Muscle of leg (tissue), 3 donors: ENCODE measurements at regions not wholly inside any gene's neighbourhood (a gene's known extent, or its start where the extent isn't known, plus 50 kb on each side); places are given as distances from the start of the nearest gene placed in this dataset.

ENCODE experiments used
- DNase-seq: peaks from one replicate; pipeline ENCODE4 v3.0.0; 2013
- H3K27ac ChIP-seq: one replicate; pipeline ENCODE4 v1.5.1; 2013; ENCODE audit warnings: mild to moderate bottlenecking, low read length, control low read depth
- H3K27me3 ChIP-seq: one replicate; pipeline ENCODE4 v1.6.1; 2013; ENCODE audit warnings: low read length; ENCODE audit not compliant: control insufficient read depth, insufficient read depth
- H3K36me3 ChIP-seq: one replicate; pipeline ENCODE4 v1.6.1; 2013; ENCODE audit warnings: low read length; ENCODE audit not compliant: control insufficient read depth, insufficient read depth
- H3K4me1 ChIP-seq: one replicate; pipeline ENCODE4 v1.6.1; 2013; ENCODE audit warnings: low read length; ENCODE audit not compliant: control insufficient read depth, insufficient read depth
- H3K4me3 ChIP-seq: one replicate; pipeline ENCODE4 v1.5.1; 2013; ENCODE audit warnings: low read length, control low read depth
- H3K9me3 ChIP-seq: replicated peaks from 2 replicates; pipeline ENCODE4 v1.6.1; 2013; ENCODE audit warnings: low read depth, low read length; ENCODE audit not compliant: control insufficient read depth
- WGBS: methylation state at CpG from one replicate; pipeline ENCODE4 v1.1.5; 2013; ENCODE audit warnings: missing lambda C conversion rate; ENCODE audit not compliant: insufficient coverage; 5-methylcytosine and 5-hydroxymethylcytosine counted together

DNA sequence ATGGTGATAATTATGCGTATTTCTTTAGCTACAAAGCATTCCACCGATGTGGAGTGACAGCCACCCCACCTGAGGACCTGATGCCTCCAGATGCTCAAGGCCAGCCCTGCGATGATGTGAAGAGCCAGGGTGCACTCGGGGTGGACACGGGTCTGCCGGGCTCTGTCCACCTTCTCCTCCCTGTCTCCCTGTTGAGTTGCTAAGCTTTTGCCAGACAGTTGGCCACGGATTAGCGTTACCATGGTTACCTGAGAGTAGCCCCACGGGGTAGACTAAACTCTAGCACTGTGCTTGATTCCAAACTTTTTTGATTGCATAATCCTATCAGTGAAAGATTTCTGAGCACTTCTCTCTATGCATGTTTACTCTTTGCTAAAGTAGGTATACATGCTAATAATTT, 86.2 kb downstream of the SMIM21 start:
- H3K4me1 ChIP-seq, result peaks cover 2% of the 10 kb centered on the region
- no peak overlapping the region for H3K27ac ChIP-seq
- H3K9me3 ChIP-seq, result no peaks in the 10 kb centered on the region
- no peaks in the 10 kb centered on the region for H3K27me3 ChIP-seq
- peak; percentile 54 for DNase-seq
- WGBS, result 45% methylated on average over 7 of the region's 9 CpGs
- no peaks in the 10 kb centered on the region for H3K36me3 ChIP-seq
- H3K4me3 ChIP-seq, result no peak overlapping the region

- Histone ChIP-seq H3K4me3 (no peak overlapping the region), H3K36me3 (no peaks in the 10 kb centered on the region), H3K27me3 (no peaks in the 10 kb centered on the region), H3K4me1 (peaks cover 2% of the 10 kb centered on the region), H3K9me3 (no peaks in the 10 kb centered on the region), H3K27ac (no peak overlapping the region)
- 78% methylated on average over 15 of the region's 21 CpGs for WGBS
- no peak for DNase-seq
These were observed 87.4 kb downstream of the SMIM21 start for GRCh38 chr18:75339936-75340605.
